M059J (cell line): ENCODE measurements at regions not wholly inside any gene's neighbourhood (a gene's known extent, or its start where the extent isn't known, plus 50 kb on each side); places are given as distances from the start of the nearest gene placed in this dataset.

Experiments
- DNase-seq: peaks from one replicate; pipeline ENCODE4 v3.0.0-alpha.2; 2012; ENCODE audit warnings: low read depth

- DNase-seq, result peak; percentile 4
Measured at GRCh38 chr14:60563113-60563512, 54.2 kb downstream of the SIX6 start.

GRCh38 chr14:60565211-60565610, 56.3 kb downstream of the SIX6 start:
- peak; percentile 82 for DNase-seq

- peak; percentile 50 for DNase-seq
Measured at GRCh38 chr14:60566101-60566500, 57.2 kb downstream of the SIX6 start.

- DNase-seq, result no peak
Measured at GRCh38 chr14:60573943-60574495, 65.1 kb downstream of the SIX6 start.

GRCh38 chr14:60575008-60575407, 66.1 kb downstream of the SIX6 start:
- no peak for DNase-seq

- DNase-seq, result no peak
Measured at GRCh38 chr14:60585676-60586075, 63.6 kb downstream of the SIX1 start.

- no peak for DNase-seq
Measured at GRCh38 chr14:60589442-60589841, 59.8 kb downstream of the SIX1 start.

GRCh38 chr14:60590991-60591414, 58.3 kb downstream of the SIX1 start:
- peak; percentile 2 for DNase-seq
